SK-N-SH (cell line): ENCODE measurements at regions not wholly inside any gene's neighbourhood (a gene's known extent, or its start where the extent isn't known, plus 50 kb on each side); places are given as distances from the start of the nearest gene placed in this dataset.

Source experiments
- CTCF ChIA-PET: fragments of 300-600, 350-600 bp; formaldehyde crosslinking; extraction: SDS; loops from one replicate; lab custom pipeline; 2021; lab: Yijun Ruan, JAX
- POLR2A ChIA-PET: fragments of 350-600 bp; sonication (Branson Sonifier 250); formaldehyde crosslinking; extraction: SDS; loops from one replicate; lab custom pipeline; 2020; ENCODE audit warnings: antibody characterized with exemption, inconsistent platforms; lab: Yijun Ruan, JAX
- DNase-seq: peaks from one replicate; pipeline ENCODE4 v3.0.0; 2012
- H2AFZ ChIP-seq: fragments of 200-600 bp; sonication (generic); 2 replicates; pipeline ENCODE4 v1.8.1; 2016; ENCODE audit warnings: antibody characterized with exemption, mild to moderate bottlenecking, low read depth
- H3F3A ChIP-seq: fragments of 200-600 bp; sonication (generic); replicated peaks from 2 replicates; pipeline ENCODE3; 2016; ENCODE audit warnings: antibody characterized with exemption, mild to moderate bottlenecking; ENCODE audit not compliant: insufficient read depth
- H3K27ac ChIP-seq, 2 experiments: fragments of 200-500 bp in 1 of 2; fragments of 200-600 bp in 1 of 2; sonication (Bioruptor generic) in 1 of 2; sonication (generic), shearing (Covaris generic) in 1 of 2; 2 replicates each; pipeline versions ENCODE4 v1.5.1 to v1.6.1; 2014 to 2016; ENCODE audit warnings: low read depth in 2 of 2, inconsistent platforms in 1 of 2, low read length in 1 of 2, mild to moderate bottlenecking in 1 of 2, mixed read lengths in 1 of 2
- H3K27me3 ChIP-seq: fragments of 200-600 bp; sonication (generic), shearing (Covaris generic); 2 replicates; pipeline ENCODE4 v1.6.1; 2016; ENCODE audit warnings: mixed run types; ENCODE audit not compliant: insufficient read depth
- H3K36me3 ChIP-seq, 2 experiments: fragments of 200-500 bp in 1 of 2; fragments of 200-600 bp in 1 of 2; sonication (Bioruptor generic) in 1 of 2; sonication (generic) in 1 of 2; replicated peaks in 1 of 2; 2 replicates each; pipeline versions ENCODE3 to v1.5.1; 2014 to 2016; ENCODE audit warnings: low read length in 1 of 2, mild to moderate bottlenecking in 1 of 2; ENCODE audit not compliant: insufficient read depth in 2 of 2, control insufficient read depth in 1 of 2
- H3K4me1 ChIP-seq, 2 experiments: fragments of 200-500 bp in 1 of 2; fragments of 200-600 bp in 1 of 2; sonication (Bioruptor generic) in 1 of 2; sonication (generic), shearing (Covaris generic) in 1 of 2; 2 replicates each; pipeline versions ENCODE4 v1.5.1 to v1.6.1; 2014 to 2016; ENCODE audit warnings: low read depth in 1 of 2, low read length in 1 of 2, mixed run types in 1 of 2; ENCODE audit not compliant: insufficient read depth in 2 of 2, control insufficient read depth in 1 of 2
- H3K4me2 ChIP-seq: fragments of 200-600 bp; sonication (generic), shearing (Covaris generic); 2 replicates; pipeline ENCODE4 v1.6.1; 2017; ENCODE audit warnings: mixed run types
- H3K4me3 ChIP-seq, 2 experiments: fragments of 200-500 bp in 1 of 2; fragments of 200-600 bp in 1 of 2; sonication (Bioruptor generic) in 1 of 2; sonication (generic), shearing (Covaris generic) in 1 of 2; 2 replicates each; pipeline versions ENCODE4 v1.5.1 to v1.8.1; 2014 to 2016; ENCODE audit warnings: low read depth in 2 of 2, inconsistent platforms in 1 of 2, low read length in 1 of 2, mild to moderate bottlenecking in 1 of 2, mixed read lengths in 1 of 2, moderate library complexity in 1 of 2
- H3K79me2 ChIP-seq: fragments of 200-600 bp; sonication (generic); 2 replicates; pipeline ENCODE4 v1.8.1; 2017; ENCODE audit warnings: mild to moderate bottlenecking; ENCODE audit not compliant: insufficient read depth
- H3K9ac ChIP-seq: fragments of 200-600 bp; sonication (generic); 2 replicates; pipeline ENCODE4 v1.6.1; 2017; ENCODE audit warnings: mixed run types
- H3K9me2 ChIP-seq: fragments of 200-600 bp; sonication (generic); 2 replicates; pipeline ENCODE4 v1.6.1; 2017; ENCODE audit warnings: mixed run types
- H3K9me3 ChIP-seq: fragments of 200-600 bp; sonication (generic); 2 replicates; pipeline ENCODE4 v1.6.1; 2017; ENCODE audit warnings: mixed run types, mild to moderate bottlenecking, moderate library complexity
- H4K20me1 ChIP-seq: fragments of 200-600 bp; sonication (generic); 2 replicates; pipeline ENCODE4 v1.6.1; 2017; ENCODE audit warnings: mild to moderate bottlenecking, mixed run types; ENCODE audit not compliant: insufficient read depth
- CHD2 ChIP-seq: fragments of 150-350 bp; IDR thresholded peaks from 2 replicates; pipeline ENCODE4 v1.6.1; 2018; ENCODE audit warnings: low read length; ENCODE audit not compliant: partially characterized antibody
- ELF1 ChIP-seq: IDR thresholded peaks from 2 replicates; pipeline ENCODE4 v1.4.0; 2012
- EZH2phosphoT487 ChIP-seq: fragments of 200-600 bp; sonication (generic); IDR thresholded peaks from 2 replicates; pipeline ENCODE4 v1.6.1; 2017; ENCODE audit warnings: low read depth, mixed run types, mild to moderate bottlenecking, antibody characterized with exemption, moderate library complexity, borderline replicate concordance
- FOSL2 ChIP-seq: IDR thresholded peaks from 2 replicates; pipeline ENCODE4 v1.4.0; 2012; ENCODE audit warnings: low read depth, mild to moderate bottlenecking, moderate library complexity, borderline replicate concordance
- FOXM1 ChIP-seq: IDR thresholded peaks from 2 replicates; pipeline ENCODE4 v1.4.0; 2012; ENCODE audit warnings: low read depth, mild to moderate bottlenecking
- GATA2 ChIP-seq: sonication (generic); formaldehyde crosslinking; IDR thresholded peaks from 2 replicates; pipeline ENCODE4 v1.5.0; 2020; ENCODE audit warnings: mild to moderate bottlenecking, missing genetic modification reagents
- JUND ChIP-seq: IDR thresholded peaks from 2 replicates; pipeline ENCODE4 v1.4.0; 2012
- NFIC ChIP-seq: IDR thresholded peaks from 2 replicates; pipeline ENCODE4 v1.4.0; 2012; ENCODE audit warnings: borderline replicate concordance
- PBX3 ChIP-seq: IDR thresholded peaks from 2 replicates; pipeline ENCODE4; 2012
- POLR2AphosphoS5 ChIP-seq: IDR thresholded peaks from 2 replicates; pipeline ENCODE4 v1.6.1; 2012; ENCODE audit warnings: low read depth, low read length
- RAD21 ChIP-seq: IDR thresholded peaks from 2 replicates; pipeline ENCODE4 v1.6.1; 2012; ENCODE audit warnings: mild to moderate bottlenecking, low read length
- RCOR1 ChIP-seq: fragments of 150-350 bp; IDR thresholded peaks from 2 replicates; pipeline ENCODE4 v1.6.1; 2017; ENCODE audit warnings: antibody characterized with exemption, low read length
- RFX5 ChIP-seq: IDR thresholded peaks from 2 replicates; pipeline ENCODE4 v1.6.1; 2012; ENCODE audit warnings: mild to moderate bottlenecking, improper control_type of control experiment, low read length
- SIN3A ChIP-seq: IDR thresholded peaks from 2 replicates; pipeline ENCODE4 v1.6.1; 2012; ENCODE audit warnings: low read depth, mild to moderate bottlenecking, low read length, moderate library complexity, borderline replicate concordance
- SMC3 ChIP-seq: IDR thresholded peaks from 2 replicates; pipeline ENCODE4 v1.6.1; 2012; ENCODE audit warnings: low read depth, low read length, improper control_type of control experiment
- TEAD4 ChIP-seq: IDR thresholded peaks from 2 replicates; pipeline ENCODE4 v1.4.0; 2012; ENCODE audit warnings: mild to moderate bottlenecking, borderline replicate concordance; ENCODE audit not compliant: insufficient read depth
- USF1 ChIP-seq: IDR thresholded peaks from 2 replicates; pipeline ENCODE4 v1.4.0; 2012; ENCODE audit warnings: low read depth, borderline replicate concordance
- YY1 ChIP-seq: IDR thresholded peaks from 2 replicates; pipeline ENCODE4 v1.4.0; 2012; ENCODE audit warnings: low read depth, mild to moderate bottlenecking
- WGBS: methylation state at CpG from one replicate; pipeline ENCODE4 v1.1.6; 2017; ENCODE audit warnings: low lambda C conversion rate; 5-methylcytosine and 5-hydroxymethylcytosine counted together
- TF ChIP-seq, protein P1 (sequence below): IDR thresholded peaks from 2 replicates; pipeline ENCODE4 v1.4.0; 2012; ENCODE audit warnings: low read depth
- TF ChIP-seq, protein P2 (sequence below): IDR thresholded peaks from 2 replicates; pipeline ENCODE4 v1.4.0; 2012; ENCODE audit warnings: low read depth, borderline replicate concordance
- TF ChIP-seq, protein P3 (sequence below): fragments of 150-350 bp; IDR thresholded peaks from 2 replicates; pipeline ENCODE4 v1.6.1; 2017; ENCODE audit warnings: antibody characterized with exemption, low read length, low read depth, borderline replicate concordance

DNA sequence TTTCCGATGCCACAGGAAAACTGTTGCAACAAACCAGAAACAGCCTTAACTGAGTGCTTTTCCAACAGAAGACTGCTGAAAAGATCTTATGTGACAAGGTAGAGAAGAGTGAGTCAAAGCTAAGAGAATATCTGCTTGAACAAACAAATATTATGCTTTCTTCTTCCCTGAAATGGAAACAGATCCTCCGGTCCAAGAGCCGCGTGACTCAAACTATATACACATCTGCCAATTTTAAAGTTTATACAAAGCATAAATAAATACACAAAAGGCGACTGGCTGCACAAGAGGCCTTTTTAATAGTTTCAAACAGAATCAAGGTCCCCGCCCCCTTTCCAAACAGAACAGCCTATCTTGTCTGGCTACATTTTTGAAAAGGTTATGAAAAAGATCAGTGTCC, 329.7 kb upstream of the F9 start:
- H3K79me2 ChIP-seq = no peaks in the 10 kb centered on the region
- no peaks in the 10 kb centered on the region for H4K20me1 ChIP-seq
- no peaks in the 10 kb centered on the region for H3K9me2 ChIP-seq
- no peaks in the 10 kb centered on the region for H3K9me3 ChIP-seq
- H3F3A ChIP-seq = no peaks in the 10 kb centered on the region
- H3K27ac ChIP-seq = no peak overlapping the region
- no peak overlapping the region for H2AFZ ChIP-seq
- DNase-seq = no peak
- no peak overlapping the region for H3K9ac ChIP-seq
- TF ChIP-seq SIN3A (no peak), RAD21 (no peak), EZH2phosphoT487 (no peak)
- H3K36me3 ChIP-seq = no peaks in the 10 kb centered on the region
- CTCF ChIA-PET = no interaction called here
- POLR2A ChIA-PET = no interaction called here
- H3K4me2 ChIP-seq = no peak overlapping the region
- H3K27me3 ChIP-seq = peaks cover 22% of the 10 kb centered on the region
- no peaks in the 10 kb centered on the region for H3K4me1 ChIP-seq
- no peak overlapping the region for H3K4me3 ChIP-seq
- 49% methylated on average over 6 of the region's 6 CpGs for WGBS

- TF ChIP-seq NFIC (no peak), FOSL2 (no peak), RCOR1 (no peak), JUND (no peak), GATA2 (CRISPR knock-in tag) (no peak), YY1 (no peak), RFX5 (no peak), ELF1 (no peak), POLR2AphosphoS5 (no peak), SMC3 (no peak), PBX3 (no peak), TEAD4 (no peak), USF1 (no peak), CHD2 (no peak), FOXM1 (no peak), EZH2phosphoT487 (no peak)
- TF ChIP-seq, protein P1, sequence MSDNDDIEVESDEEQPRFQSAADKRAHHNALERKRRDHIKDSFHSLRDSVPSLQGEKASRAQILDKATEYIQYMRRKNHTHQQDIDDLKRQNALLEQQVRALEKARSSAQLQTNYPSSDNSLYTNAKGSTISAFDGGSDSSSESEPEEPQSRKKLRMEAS = no peak
- TF ChIP-seq, protein P2, sequence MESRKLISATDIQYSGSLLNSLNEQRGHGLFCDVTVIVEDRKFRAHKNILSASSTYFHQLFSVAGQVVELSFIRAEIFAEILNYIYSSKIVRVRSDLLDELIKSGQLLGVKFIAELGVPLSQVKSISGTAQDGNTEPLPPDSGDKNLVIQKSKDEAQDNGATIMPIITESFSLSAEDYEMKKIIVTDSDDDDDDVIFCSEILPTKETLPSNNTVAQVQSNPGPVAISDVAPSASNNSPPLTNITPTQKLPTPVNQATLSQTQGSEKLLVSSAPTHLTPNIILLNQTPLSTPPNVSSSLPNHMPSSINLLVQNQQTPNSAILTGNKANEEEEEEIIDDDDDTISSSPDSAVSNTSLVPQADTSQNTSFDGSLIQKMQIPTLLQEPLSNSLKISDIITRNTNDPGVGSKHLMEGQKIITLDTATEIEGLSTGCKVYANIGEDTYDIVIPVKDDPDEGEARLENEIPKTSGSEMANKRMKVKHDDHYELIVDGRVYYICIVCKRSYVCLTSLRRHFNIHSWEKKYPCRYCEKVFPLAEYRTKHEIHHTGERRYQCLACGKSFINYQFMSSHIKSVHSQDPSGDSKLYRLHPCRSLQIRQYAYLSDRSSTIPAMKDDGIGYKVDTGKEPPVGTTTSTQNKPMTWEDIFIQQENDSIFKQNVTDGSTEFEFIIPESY = no peak
- TF ChIP-seq, protein P3, sequence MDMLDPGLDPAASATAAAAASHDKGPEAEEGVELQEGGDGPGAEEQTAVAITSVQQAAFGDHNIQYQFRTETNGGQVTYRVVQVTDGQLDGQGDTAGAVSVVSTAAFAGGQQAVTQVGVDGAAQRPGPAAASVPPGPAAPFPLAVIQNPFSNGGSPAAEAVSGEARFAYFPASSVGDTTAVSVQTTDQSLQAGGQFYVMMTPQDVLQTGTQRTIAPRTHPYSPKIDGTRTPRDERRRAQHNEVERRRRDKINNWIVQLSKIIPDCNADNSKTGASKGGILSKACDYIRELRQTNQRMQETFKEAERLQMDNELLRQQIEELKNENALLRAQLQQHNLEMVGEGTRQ = no peak
- no peak overlapping the region for H3K9ac ChIP-seq
Measured at GRCh38 chrX:139200346-139200745, 330.2 kb upstream of the F9 start.

More at GRCh38 chrX:139200346-139200745, 330.2 kb upstream of the F9 start:
- H3F3A ChIP-seq = no peaks in the 10 kb centered on the region
- no peaks in the 10 kb centered on the region for H3K9me3 ChIP-seq
- no peaks in the 10 kb centered on the region for H3K79me2 ChIP-seq
- WGBS = 0% methylated on average over 2 of the region's 2 CpGs
- no peak overlapping the region for H3K4me3 ChIP-seq
- H3K9me2 ChIP-seq = no peaks in the 10 kb centered on the region
- no peaks in the 10 kb centered on the region for H4K20me1 ChIP-seq
- no peaks in the 10 kb centered on the region for H3K36me3 ChIP-seq
- H3K4me2 ChIP-seq = no peak overlapping the region
- DNase-seq = no peak
- no peaks in the 10 kb centered on the region for H3K4me1 ChIP-seq
- peaks cover 17% of the 10 kb centered on the region for H3K27me3 ChIP-seq
- no peak overlapping the region for H2AFZ ChIP-seq
- no peak overlapping the region for H3K27ac ChIP-seq
- ChIA-PET POLR2A (no interaction called here), CTCF (no interaction called here)
